B cell (primary cell): ENCODE measurements at regions not wholly inside any gene's neighbourhood (a gene's known extent, or its start where the extent isn't known, plus 50 kb on each side); places are given as distances from the start of the nearest gene placed in this dataset.

ENCODE experiments used
- ATAC-seq: fragments of 200-7000 bp; cut with Tn5 transposase; one replicate; pipeline ENCODE4 v1.10.0; 2021; ENCODE audit warnings: low read depth, mild to moderate bottlenecking, moderate number of reproducible peaks, moderate library complexity
- CTCF ChIA-PET: fragments of 350-600 bp; sonication (Branson Sonifier 250); formaldehyde crosslinking; loops from one replicate; lab custom pipeline; 2021; ENCODE audit warnings: antibody characterized with exemption, inconsistent platforms; lab: Charles Lee
- POLR2A ChIA-PET: fragments of 350-600 bp; sonication (Branson Sonifier 250); formaldehyde crosslinking; loops from one replicate; lab custom pipeline; 2021; ENCODE audit warnings: antibody characterized with exemption; lab: Charles Lee
- DNase-seq: peaks from one replicate; pipeline ENCODE4 v3.0.0; 2013
- H2AFZ ChIP-seq: 2 replicates; pipeline ENCODE4 v1.6.1; 2012; ENCODE audit warnings: mild to moderate bottlenecking, low read depth, low read length; ENCODE audit not compliant: insufficient read depth, poor library complexity, severe bottlenecking
- H3K27ac ChIP-seq, 2 donors: 1 replicate in 1 of 2; 2 replicates in 1 of 2; pipeline ENCODE4 v1.5.1; 2012 to 2013; ENCODE audit warnings: low read length in 2 of 2, mild to moderate bottlenecking in 2 of 2, moderate library complexity in 1 of 2
- H3K27me3 ChIP-seq, 4 experiments: fragments of 200-600 bp in 1 of 4; sonication (generic) in 1 of 4; replicated peaks in 1 of 4; 1 replicate in 2 of 4; 2 replicates in 2 of 4; pipeline versions ENCODE4 v1.6.1 to v1.7.0; 2013 to 2016; ENCODE audit warnings: low read length in 3 of 4, mild to moderate bottlenecking in 2 of 4, mixed read lengths in 1 of 4, moderate library complexity in 1 of 4; ENCODE audit not compliant: insufficient read depth in 4 of 4, control insufficient read depth in 3 of 4; ENCODE audit errors: control extremely low read depth in 1 of 4
- H3K36me3 ChIP-seq, 2 experiments: replicated peaks in 1 of 2; 1 replicate in 1 of 2; 2 replicates in 1 of 2; pipeline versions ENCODE4 v1.6.1 to v1.7.1; 2013; ENCODE audit warnings: low read length in 1 of 2; ENCODE audit not compliant: insufficient read depth in 2 of 2, control insufficient read depth in 1 of 2; ENCODE audit errors: control extremely low read depth in 1 of 2, extremely low read depth in 1 of 2
- H3K4me1 ChIP-seq, 2 donors: fragments of 200-600 bp in 1 of 2; sonication (generic) in 1 of 2; 1 replicate in 1 of 2; 2 replicates in 1 of 2; pipeline versions ENCODE4 v1.5.1 to v1.6.1; 2013 to 2017; ENCODE audit warnings: low read length in 2 of 2; ENCODE audit not compliant: control insufficient read depth in 2 of 2, insufficient read depth in 2 of 2
- H3K4me2 ChIP-seq: replicated peaks from 2 replicates; pipeline ENCODE3; 2012; ENCODE audit warnings: mild to moderate bottlenecking, low read depth, low read length; ENCODE audit not compliant: poor library complexity, severe bottlenecking
- H3K4me3 ChIP-seq, 5 experiments: fragments of 200-600 bp in 1 of 5; sonication (generic) in 1 of 5; 1 replicate in 3 of 5; 2 replicates in 2 of 5; pipeline versions ENCODE4 v1.5.1 to v1.7.0; 2011 to 2016; ENCODE audit warnings: low read length in 4 of 5, mild to moderate bottlenecking in 4 of 5, low read depth in 2 of 5, control low read depth in 1 of 5, moderate library complexity in 1 of 5; ENCODE audit not compliant: insufficient read depth in 1 of 5; ENCODE audit errors: control extremely low read depth in 1 of 5, extremely low read depth in 1 of 5
- H3K79me2 ChIP-seq: fragments of 200-600 bp; sonication (generic); one replicate; pipeline ENCODE4 v1.6.0; 2016; ENCODE audit warnings: low read length; ENCODE audit not compliant: control insufficient read depth, insufficient read depth
- H3K9ac ChIP-seq: fragments of 200-600 bp; sonication (generic); 2 replicates; pipeline ENCODE4 v1.6.1; 2017; ENCODE audit warnings: mild to moderate bottlenecking, low read length, moderate library complexity
- H3K9me3 ChIP-seq, 3 donors: one replicate each; pipeline versions ENCODE4 v1.6.1 to v1.7.1; 2013; ENCODE audit warnings: low read length in 2 of 3; ENCODE audit not compliant: control insufficient read depth in 2 of 3, insufficient read depth in 1 of 3; ENCODE audit errors: control extremely low read depth in 1 of 3
- H4K20me1 ChIP-seq: 2 replicates; pipeline ENCODE4 v1.6.0; 2012; ENCODE audit warnings: mild to moderate bottlenecking, low read length; ENCODE audit not compliant: insufficient read depth, control insufficient read depth, poor library complexity, severe bottlenecking
- H3K27ac Mint-ChIP-seq: one replicate; pipeline ENCODE4 v1.8.0; 2021; ENCODE audit warnings: mixed read lengths
- H3K27me3 Mint-ChIP-seq: one replicate; pipeline ENCODE4 v1.8.0; 2021; ENCODE audit warnings: mixed read lengths
- H3K4me1 Mint-ChIP-seq: one replicate; pipeline ENCODE4 v1.8.0; 2021; ENCODE audit warnings: mixed read lengths
- H3K4me3 Mint-ChIP-seq: one replicate; pipeline ENCODE4 v1.8.0; 2021; ENCODE audit warnings: mixed read lengths
- H3K9me3 Mint-ChIP-seq: one replicate; pipeline ENCODE4 v1.8.0; 2022; ENCODE audit warnings: mixed read lengths; ENCODE audit not compliant: insufficient read depth
- EZH2 ChIP-seq: IDR thresholded peaks from 2 replicates; pipeline ENCODE4 v1.6.1; 2012; ENCODE audit warnings: borderline replicate concordance, low read depth, mild to moderate bottlenecking, moderate library complexity, low read length; ENCODE audit not compliant: insufficient read depth, poor library complexity, severe bottlenecking
- WGBS: methylation state at CpG from one replicate; pipeline ENCODE4 v1.1.5; 2013; ENCODE audit warnings: missing lambda C conversion rate; ENCODE audit not compliant: insufficient coverage; 5-methylcytosine and 5-hydroxymethylcytosine counted together
- intact Hi-C: fragments of 100-400 bp; cut with micrococcal nuclease; formaldehyde crosslinking; loops from one replicate; pipeline ENCODE4 v1.10.0; 2022
- TF ChIP-seq, protein P1 (sequence below): fragments of 200-600 bp; IDR thresholded peaks from one replicate; pipeline ENCODE4 v1.8.0; 2022; ENCODE audit warnings: antibody characterized with exemption, mild to moderate bottlenecking

DNA sequence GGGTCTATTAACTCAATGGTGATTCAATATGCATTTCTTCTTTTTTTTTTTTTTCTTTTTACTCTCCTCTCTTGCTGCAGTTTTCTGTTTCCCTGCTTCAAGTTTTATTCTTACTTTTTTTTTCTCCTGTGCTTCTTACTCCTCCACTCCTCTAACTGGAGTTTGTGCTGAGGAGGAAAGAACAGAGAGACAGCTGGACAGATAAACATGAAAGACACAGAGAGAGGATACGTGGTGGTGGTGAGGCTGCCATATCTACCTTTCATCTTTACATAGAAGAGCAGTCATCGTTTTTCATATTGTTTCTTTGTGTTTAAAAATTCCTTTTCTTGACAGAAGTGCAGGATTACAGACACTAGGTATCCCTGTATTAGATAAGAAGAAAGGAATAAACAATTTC is 262.8 kb downstream of the OTOL1 start:
- Mint-ChIP-seq H3K4me3 (no peak overlapping the region), H3K27me3 (no peaks in the 10 kb centered on the region)
- TF ChIP-seq, protein P1, sequence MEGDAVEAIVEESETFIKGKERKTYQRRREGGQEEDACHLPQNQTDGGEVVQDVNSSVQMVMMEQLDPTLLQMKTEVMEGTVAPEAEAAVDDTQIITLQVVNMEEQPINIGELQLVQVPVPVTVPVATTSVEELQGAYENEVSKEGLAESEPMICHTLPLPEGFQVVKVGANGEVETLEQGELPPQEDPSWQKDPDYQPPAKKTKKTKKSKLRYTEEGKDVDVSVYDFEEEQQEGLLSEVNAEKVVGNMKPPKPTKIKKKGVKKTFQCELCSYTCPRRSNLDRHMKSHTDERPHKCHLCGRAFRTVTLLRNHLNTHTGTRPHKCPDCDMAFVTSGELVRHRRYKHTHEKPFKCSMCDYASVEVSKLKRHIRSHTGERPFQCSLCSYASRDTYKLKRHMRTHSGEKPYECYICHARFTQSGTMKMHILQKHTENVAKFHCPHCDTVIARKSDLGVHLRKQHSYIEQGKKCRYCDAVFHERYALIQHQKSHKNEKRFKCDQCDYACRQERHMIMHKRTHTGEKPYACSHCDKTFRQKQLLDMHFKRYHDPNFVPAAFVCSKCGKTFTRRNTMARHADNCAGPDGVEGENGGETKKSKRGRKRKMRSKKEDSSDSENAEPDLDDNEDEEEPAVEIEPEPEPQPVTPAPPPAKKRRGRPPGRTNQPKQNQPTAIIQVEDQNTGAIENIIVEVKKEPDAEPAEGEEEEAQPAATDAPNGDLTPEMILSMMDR = no peak
- TF ChIP-seq EZH2 = no peak

GRCh38 chr3:161766331-161766730 is 269.7 kb downstream of the OTOL1 start:
- Mint-ChIP-seq H3K4me3 (no peak overlapping the region), H3K9me3 (no peaks in the 10 kb centered on the region), H3K27me3 (no peaks in the 10 kb centered on the region), H3K4me1 (no peaks in the 10 kb centered on the region), H3K27ac (no peak overlapping the region)
- intact Hi-C loops = no loop called here
- Histone ChIP-seq H3K4me3 (no peak overlapping the region), H3K4me2 (no peak overlapping the region), H3K79me2 (no peaks in the 10 kb centered on the region), H3K9me3 (no peaks in the 10 kb centered on the region), H3K27ac (no peak overlapping the region), H4K20me1 (no peaks in the 10 kb centered on the region), H2AFZ (no peak overlapping the region), H3K4me1 (no peaks in the 10 kb centered on the region), H3K27me3 (no peaks in the 10 kb centered on the region), H3K9ac (no peak overlapping the region), H3K36me3 (no peaks in the 10 kb centered on the region)
- ATAC-seq (no peak), DNase-seq (no peak)
- ChIA-PET POLR2A (no interaction called here), CTCF (no interaction called here)
- TF ChIP-seq, protein P1 = no peak
- no peak for TF ChIP-seq EZH2
- no CpG with 5 or more reads among the region's 3 CpGs for WGBS

More for the DNA sequence above, 262.8 kb downstream of the OTOL1 start:
- H3K27me3 ChIP-seq = no peaks in the 10 kb centered on the region
- CTCF ChIA-PET = no interaction called here
- H4K20me1 ChIP-seq = no peaks in the 10 kb centered on the region
- intact Hi-C loops = no loop called here
- no peak overlapping the region for H3K4me3 ChIP-seq
- no peak overlapping the region for H2AFZ ChIP-seq
- Mint-ChIP-seq H3K4me1 (no peaks in the 10 kb centered on the region), H3K27ac (no peak overlapping the region), H3K9me3 (no peaks in the 10 kb centered on the region)
- DNase-seq (no peak), ATAC-seq (no peak)
- no peaks in the 10 kb centered on the region for H3K36me3 ChIP-seq
- H3K9ac ChIP-seq = no peak overlapping the region
- no CpG with 5 or more reads among the region's 2 CpGs for WGBS
- POLR2A ChIA-PET = no interaction called here
- H3K4me2 ChIP-seq = no peak overlapping the region
- no peak overlapping the region for H3K27ac ChIP-seq
- no peaks in the 10 kb centered on the region for H3K79me2 ChIP-seq
- H3K9me3 ChIP-seq = no peaks in the 10 kb centered on the region
- H3K4me1 ChIP-seq = no peaks in the 10 kb centered on the region
